NCI-H510A treated with DMSO at 0.1 percent for 48 hours (cell line): ENCODE measurements at regions not wholly inside any gene's neighbourhood (a gene's known extent, or its start where the extent isn't known, plus 50 kb on each side); places are given as distances from the start of the nearest gene placed in this dataset.

Source experiments
- DNase-seq: peaks from one replicate; lab custom pipeline; 2025; lab: John Stamatoyannopoulos, UW

DNA sequence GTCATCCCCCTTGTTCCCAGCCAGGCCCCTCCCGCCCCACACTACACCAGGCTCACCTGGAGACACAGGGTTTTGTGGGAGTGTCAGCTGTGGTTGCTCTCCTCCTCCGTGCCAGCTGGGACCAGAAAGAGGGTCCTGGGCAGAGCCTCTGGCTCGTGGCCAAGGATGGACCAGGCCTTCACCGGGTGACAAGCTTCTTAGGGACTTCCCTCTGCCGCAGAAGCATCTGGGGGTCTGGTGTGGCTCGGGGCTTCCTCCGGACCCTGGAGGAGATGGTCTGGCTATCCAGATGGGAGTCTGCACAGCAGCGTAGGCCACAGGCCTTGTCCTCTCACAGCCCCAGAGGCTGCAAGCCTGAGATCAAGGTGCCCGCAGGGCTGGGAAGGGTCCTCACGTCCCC is 63.8 kb upstream of the CFAP46 start:
- no peak for DNase-seq

DNA sequence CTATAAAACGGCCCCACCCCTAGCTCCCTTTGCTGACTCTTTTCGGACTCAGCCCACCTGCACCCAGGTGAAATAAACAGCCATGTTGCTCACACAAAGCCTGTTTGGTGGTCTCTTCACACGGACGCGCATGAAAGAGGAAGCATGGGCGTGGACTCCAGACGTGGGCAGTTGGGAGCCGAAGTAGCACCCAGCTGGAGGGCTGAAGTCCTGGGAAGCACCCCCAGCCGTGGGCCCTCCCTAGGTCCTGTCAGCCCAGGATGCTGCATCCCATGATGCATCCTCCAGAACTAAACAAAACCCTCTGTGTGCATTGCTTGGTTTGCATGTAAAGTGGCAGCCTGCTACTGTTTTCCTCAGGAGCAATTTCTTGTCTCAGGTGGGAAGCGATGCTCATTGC is 62.1 kb upstream of the CFAP46 start:
- DNase-seq: no peak

GRCh38 chr10:133003188-133003587 is 60.8 kb upstream of the CFAP46 start:
- no peak for DNase-seq

- no peak for DNase-seq
Observed at GRCh38 chr10:133002685-133003084, 60.3 kb upstream of the CFAP46 start.

DNA sequence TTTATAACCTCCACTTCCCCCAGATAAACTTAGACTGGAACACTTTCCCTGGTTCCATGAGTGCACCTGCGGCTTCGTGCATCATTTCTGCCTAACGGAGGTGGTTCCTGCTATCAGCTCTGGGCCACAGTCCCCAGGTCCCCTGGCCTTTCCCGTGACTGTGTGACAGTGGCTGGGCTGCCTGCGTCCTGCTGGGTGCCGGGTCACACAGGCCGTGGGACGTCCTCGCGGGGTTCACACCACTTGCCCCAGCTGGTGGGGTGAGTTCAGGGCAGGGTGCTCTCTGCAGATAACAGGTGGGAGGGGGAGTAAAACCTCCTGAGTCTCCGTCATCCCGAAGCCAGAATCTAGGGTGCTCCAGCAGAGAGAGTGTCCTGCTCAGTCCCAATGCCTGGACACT is 58.7 kb upstream of the CFAP46 start:
- no peak for DNase-seq

DNA sequence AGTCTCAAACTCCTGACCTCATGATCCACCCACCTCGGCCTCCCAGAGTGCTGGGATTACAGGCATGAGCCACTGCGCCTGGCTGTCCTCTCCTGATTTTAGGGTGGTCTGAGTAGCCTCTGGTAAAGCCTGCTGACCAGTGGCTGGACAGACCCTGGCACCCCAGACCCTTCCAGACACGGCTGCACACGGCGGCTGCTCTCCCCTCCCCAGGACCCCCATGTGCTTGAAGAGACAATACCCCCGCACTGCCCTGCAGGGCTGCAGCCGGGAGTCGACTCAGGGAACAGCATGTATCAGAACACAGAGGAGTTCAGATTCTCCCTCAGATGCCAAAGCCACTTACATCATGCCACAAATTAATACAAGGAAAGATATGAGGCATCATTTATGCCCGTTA is 58.3 kb upstream of the CFAP46 start:
- no peak for DNase-seq

GRCh38 chr10:132997517-132998265 is 55.3 kb upstream of the CFAP46 start:
- DNase-seq: no peak

- no peak for DNase-seq
Observed at GRCh38 chr10:132996603-132997343, 54.4 kb upstream of the CFAP46 start.

DNA sequence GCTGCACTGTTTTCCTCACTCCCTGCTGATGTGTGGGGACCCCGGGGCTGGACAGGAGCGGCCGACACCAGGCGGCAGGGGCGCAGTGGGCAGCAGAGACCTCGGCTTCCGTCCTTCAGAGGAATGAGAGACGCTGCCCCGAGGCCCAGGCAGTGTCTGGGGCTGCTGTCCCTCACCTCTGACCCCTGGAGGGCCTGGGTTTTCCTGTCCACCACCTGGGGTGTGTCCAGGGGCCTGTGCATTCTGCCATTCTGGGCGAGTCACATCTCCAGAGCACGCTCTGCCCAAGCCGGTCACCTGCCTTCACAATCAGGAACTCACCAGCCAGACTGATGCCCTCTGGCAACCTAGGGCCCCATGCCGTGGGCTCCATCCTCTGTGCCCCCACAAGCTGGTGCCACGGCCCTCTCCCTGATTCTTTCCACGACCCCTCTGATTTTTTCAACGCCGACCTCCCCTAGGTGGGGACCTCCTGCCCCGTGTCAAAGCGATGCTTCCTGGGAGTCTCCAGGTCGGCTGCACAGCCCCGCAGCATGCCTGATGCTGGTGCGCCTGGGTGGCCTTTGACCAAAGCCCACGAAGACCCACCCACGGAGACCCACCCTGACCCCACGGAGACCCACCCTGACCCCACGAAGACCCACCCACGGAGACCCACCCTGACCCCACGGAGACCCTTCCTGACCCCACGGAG is 53.7 kb upstream of the CFAP46 start:
- no peak for DNase-seq

DNA sequence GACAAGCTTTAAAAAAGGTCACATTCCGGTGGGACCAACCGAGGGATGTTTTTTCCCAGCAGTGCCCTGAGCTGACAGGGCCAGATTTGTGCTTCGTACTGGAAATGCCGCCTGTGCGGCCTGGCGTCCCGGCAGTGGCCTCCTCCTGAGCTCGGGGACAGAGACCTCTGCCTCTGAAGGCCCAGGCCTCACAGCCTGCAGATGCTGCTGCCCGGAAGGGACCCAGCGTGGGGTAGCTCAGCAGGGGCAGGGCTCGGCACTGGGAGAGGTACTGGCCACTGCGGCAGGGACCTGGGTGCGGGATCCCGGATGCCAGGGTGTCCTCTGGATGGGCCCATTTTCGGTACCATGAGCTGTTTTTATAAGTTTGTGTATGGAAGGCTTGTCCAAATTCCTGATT is 52.4 kb upstream of the CFAP46 start:
- no peak for DNase-seq

- no peak for DNase-seq
Observed at GRCh38 chr10:132994185-132994796, 51.9 kb upstream of the CFAP46 start.

GRCh38 chr10:132993271-132994184 is 51.2 kb upstream of the CFAP46 start:
- DNase-seq: no peak

GRCh38 chr10:132992433-132993215 is 50.3 kb upstream of the CFAP46 start:
- no peak for DNase-seq
